D721Med (cell line): ENCODE measurements at regions not wholly inside any gene's neighbourhood (a gene's known extent, or its start where the extent isn't known, plus 50 kb on each side); places are given as distances from the start of the nearest gene placed in this dataset.
"Not testable (repeated sequence)": the region's sequence is repeated elsewhere in the genome, so short reads cannot be mapped to it uniquely, and the experiment has no call there.

Experiments used
- DNase-seq: peaks from one replicate; pipeline ENCODE4 v3.0.0; 2011; ENCODE audit warnings: low spot score; ENCODE audit not compliant: insufficient read length
- FAIRE-seq: peaks from 2 replicates; lab custom pipeline; 2011; peaks lifted over from hg19 to GRCh38; lab: Jason Lieb, UNC
- TF ChIP-seq, protein P1 (sequence below): IDR thresholded peaks from 2 replicates; pipeline ENCODE4 v1.5.1; 2012; ENCODE audit warnings: mild to moderate bottlenecking, control low read depth; ENCODE audit not compliant: insufficient read depth; ENCODE audit errors: missing control alignments

DNA sequence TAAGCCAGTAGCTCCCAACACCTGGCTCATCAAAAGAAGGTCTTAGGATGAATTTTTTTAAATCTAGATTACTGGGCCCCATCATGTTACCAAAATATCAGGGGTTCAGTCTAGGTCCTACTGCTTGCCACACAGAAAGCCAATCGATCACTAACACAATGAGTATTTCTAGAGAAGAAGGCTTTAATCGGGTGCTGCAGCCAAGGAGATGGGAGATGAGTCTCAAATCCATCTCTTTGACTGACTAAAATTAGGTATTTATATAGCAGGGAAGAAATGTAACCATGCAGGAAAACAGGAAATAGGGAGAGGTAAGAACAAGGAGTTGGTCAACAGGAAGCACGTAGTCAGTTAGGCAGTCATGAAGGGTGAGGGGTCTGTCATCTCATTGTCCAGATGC is 288.2 kb downstream of the CEP170 start:
- FAIRE-seq = no peak
- DNase-seq = no peak
- TF ChIP-seq, protein P1, sequence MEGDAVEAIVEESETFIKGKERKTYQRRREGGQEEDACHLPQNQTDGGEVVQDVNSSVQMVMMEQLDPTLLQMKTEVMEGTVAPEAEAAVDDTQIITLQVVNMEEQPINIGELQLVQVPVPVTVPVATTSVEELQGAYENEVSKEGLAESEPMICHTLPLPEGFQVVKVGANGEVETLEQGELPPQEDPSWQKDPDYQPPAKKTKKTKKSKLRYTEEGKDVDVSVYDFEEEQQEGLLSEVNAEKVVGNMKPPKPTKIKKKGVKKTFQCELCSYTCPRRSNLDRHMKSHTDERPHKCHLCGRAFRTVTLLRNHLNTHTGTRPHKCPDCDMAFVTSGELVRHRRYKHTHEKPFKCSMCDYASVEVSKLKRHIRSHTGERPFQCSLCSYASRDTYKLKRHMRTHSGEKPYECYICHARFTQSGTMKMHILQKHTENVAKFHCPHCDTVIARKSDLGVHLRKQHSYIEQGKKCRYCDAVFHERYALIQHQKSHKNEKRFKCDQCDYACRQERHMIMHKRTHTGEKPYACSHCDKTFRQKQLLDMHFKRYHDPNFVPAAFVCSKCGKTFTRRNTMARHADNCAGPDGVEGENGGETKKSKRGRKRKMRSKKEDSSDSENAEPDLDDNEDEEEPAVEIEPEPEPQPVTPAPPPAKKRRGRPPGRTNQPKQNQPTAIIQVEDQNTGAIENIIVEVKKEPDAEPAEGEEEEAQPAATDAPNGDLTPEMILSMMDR = no peak

DNA sequence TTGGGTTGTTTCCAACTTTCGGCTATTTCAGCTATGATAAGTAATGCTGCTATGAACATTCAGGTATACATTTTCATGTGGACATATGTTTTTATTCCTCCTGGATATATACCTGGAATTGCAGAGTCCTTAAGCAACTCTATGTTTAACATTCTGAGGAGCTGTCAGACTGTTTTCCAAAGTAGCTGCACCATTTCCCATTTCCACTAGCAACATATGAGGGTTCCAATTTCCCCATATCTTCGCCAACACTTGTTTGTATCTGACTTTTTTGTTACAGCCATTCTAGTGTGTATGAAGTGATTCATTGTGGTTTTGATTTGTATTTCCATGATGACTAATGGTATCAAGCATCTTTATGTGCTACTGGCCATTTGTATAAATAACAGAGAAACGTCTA is 295.7 kb downstream of the CEP170 start:
- not testable (repeated sequence) for FAIRE-seq, DNase-seq

DNA sequence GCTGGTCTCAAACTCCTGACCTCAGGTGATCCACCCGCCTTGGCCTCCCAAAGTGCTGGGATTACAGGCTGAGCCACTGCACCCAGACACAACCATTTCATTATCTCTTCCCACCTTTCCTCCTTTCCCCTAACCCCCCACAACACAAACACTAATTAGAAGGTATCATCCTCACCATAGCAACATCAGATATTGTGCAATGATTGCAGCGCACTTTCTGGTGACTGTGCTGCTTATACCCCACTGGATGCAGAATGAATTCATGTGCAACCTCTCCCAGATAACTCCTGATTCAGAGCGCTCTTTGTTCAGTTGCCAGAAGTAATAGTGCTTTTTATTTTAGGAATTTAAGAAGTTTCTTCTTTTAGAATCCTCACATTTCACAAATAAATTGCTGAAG is 300.1 kb downstream of the CEP170 start:
- FAIRE-seq, DNase-seq: not testable (repeated sequence)

DNA sequence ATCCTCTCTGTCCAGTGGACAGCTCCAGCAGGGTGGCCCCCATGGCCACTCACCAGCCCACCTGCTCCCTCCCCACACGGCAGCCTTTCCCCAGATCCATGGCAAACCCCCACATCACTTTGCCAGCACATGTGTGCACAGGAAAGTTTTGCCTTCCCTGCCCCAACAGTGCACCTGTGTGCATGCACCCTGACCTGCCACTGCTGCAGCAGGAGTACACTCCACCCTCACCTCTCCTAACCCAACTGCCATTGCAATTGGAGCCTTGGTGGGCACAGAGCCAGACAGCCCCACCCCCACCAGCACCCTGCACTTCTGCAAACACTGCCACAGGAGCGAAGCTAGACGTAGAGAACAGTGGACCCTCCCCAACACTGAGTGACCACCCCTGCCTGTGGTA is 308.9 kb downstream of the CEP170 start:
- no peak for DNase-seq
- TF ChIP-seq, protein P1 = no peak
- FAIRE-seq = no peak

DNA sequence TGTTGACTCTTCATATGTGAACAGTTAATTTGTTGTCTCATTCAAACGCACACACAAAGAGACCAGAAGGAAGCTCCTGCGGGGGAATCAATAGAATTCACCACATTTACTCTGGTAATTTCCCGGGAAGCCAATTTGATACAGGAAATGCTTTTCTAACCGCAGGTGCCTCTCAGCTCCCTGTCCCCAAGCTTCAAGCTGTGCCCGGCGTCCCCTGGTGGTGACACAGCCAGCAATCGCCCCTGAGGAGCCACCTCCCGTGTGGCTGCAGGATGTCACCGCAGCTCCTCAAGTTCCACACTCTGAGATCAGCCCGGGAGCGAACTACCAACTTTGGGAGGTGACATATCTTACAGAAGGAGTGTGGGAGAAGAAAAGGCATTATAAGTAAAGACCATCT is 318.4 kb downstream of the CEP170 start:
- TF ChIP-seq, protein P1 = peak; percentile 17
- DNase-seq, FAIRE-seq: not testable (repeated sequence)

DNA sequence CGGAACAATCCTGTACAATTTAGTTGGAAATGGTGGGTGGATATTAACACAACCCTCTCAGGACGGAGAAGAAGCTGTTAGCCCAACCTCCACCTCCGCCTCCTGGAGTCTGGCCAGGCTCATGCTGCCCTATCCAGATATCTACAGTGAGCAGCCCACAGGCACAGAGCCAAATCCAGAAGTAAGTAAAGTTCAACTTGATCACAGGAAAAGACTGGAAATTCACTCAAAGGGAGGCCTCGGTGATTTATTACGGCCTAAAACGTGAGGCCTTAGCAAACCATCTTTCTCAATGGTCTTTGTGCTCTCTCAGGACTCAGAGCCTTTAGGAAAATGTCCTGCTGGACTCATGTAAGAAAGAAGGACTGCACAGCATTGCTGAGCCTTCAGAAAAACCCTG is 330.4 kb downstream of the CEP170 start:
- FAIRE-seq, DNase-seq: not testable (repeated sequence)

DNA sequence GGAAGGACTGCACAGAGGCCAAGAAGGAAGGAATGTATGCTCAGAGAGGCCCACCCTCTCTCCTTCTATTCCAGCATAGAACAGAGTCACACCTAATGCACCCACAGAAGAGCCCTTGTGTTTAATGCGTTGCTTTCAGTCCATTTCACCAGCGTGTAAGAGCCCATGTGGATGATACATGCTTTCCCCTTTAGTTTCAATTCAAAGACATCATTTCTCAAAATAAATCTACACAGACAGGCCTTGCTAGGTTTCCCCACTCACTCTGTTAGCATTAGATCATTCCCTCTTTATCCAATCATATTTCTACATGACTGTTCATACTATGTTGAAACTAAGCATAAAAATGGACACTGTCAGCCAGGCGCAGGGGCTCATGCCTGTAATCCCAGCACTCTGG is 331.5 kb downstream of the CEP170 start:
- not testable (repeated sequence) for FAIRE-seq, DNase-seq

DNA sequence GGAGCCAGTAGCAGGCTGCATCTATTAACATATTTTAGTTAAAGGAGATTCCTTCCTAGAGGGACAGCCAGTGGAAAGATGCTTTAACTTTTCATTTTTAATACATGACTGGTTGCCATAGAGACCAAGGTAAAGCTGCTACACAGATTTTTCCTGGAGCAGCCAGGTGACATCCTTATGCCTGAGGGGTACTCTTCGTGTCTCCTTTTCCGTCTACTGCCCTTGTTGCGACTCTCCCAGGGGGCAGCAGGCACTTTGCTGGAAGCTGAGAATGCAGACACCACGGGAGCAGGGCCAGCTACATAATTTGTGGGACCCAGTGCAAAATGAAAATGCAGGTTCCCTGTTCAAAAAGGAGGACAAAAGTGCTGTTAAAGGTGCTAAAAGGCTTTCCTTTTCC is 340.4 kb downstream of the CEP170 start:
- not testable (repeated sequence) for FAIRE-seq, DNase-seq

DNA sequence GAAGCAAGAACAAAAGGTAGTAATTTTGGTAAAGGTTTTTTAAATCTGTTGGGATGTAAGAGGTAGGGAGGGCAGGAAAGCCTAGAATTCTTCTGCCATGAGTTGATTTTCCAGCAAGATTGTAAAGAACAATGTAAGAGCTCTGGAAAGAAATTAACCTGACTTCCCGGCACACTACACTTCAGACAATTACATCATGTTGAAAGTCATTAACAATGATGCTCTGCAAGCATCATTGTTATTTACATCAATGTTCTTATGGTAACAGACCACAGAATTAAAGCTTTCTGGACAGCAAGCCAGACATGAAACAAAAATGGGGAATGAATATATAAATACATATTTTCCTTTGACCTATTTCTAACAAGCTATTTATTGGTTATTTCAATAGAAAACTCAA is 342.2 kb downstream of the CEP170 start:
- FAIRE-seq = not testable (repeated sequence)

DNA sequence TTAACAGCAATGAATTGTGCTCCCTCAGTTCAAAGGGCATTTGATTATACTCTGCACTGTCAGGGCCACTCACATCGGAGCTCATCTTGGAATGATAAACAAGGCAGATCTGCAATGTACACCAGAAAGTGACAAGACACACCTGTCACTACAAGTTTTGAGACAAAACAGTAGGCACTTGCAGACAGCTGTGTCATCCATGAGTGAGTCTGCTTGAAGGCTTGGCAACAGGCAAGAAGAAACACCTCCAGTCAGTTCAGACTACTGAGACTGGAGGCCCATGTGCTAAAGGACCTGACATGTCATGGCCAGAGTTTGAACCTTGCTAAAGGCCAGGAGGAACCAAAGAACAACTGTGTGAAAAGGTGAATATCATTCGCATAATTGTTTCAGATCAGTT is 354.5 kb downstream of the CEP170 start:
- not testable (repeated sequence) for FAIRE-seq, DNase-seq

More for the DNA sequence above, 342.2 kb downstream of the CEP170 start:
- DNase-seq = not testable (repeated sequence)

DNA sequence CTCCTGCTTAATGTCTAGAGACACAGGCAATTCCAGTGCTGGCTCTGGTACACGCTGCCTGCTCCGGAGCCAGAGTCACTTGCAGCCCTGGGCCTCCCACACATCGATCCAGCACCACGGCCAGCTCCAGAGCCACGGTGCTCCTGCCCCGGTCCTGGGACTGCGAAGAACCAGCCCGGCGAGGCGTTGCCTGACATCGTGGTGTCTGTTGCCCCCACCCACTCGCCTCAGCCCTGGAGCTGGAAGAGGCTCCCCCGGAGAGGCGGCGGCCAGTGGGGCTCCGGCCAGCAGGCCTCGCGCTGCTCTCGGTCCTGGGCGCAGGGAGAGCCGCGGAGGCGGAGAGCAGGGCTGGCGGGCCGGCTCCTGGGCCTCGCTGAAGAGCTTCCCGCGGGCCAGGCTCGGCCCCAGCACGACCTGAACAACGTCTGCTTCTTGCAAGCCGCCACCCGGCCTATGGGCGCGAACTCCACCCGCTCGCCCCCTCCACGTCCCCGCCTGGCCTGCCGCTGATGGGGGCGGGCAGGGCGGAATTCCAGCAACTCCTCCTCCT is 364.8 kb downstream of the CEP170 start:
- DNase-seq = no peak
- TF ChIP-seq, protein P1 = no peak
- FAIRE-seq = no peak
